HG03457 (cell line): ENCODE measurements at regions not wholly inside any gene's neighbourhood (a gene's known extent, or its start where the extent isn't known, plus 50 kb on each side); places are given as distances from the start of the nearest gene placed in this dataset.
"Not testable (repeated sequence)": the region's sequence is repeated elsewhere in the genome, so short reads cannot be mapped to it uniquely, and the experiment has no call there.

Source experiments
- ATAC-seq: cut with Tn5 transposase; IDR thresholded peaks from one replicate; pipeline ENCODE4 v1.9.1; 2021; ENCODE audit warnings: moderate number of reproducible peaks; ENCODE audit not compliant: unreplicated experiment

DNA sequence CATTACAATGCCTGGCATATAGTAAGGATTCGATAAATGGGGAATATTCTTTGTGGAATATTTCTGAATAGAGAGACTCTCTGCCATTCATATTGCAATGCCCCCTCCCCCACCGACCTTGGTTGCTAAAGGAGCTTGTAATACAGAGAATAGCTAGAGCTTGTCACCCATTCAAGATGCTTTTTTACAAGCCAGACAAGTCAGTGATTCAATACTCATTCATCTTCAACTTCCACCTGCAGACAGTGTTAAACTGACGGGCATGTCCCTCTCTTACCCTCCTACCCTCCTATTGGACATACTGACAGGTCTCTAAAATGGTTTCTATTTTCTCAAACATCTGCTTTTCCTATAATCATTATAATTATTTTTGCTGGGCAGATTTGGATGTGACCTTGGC, 257.4 kb downstream of the KCNJ2 start:
- no peak for ATAC-seq

DNA sequence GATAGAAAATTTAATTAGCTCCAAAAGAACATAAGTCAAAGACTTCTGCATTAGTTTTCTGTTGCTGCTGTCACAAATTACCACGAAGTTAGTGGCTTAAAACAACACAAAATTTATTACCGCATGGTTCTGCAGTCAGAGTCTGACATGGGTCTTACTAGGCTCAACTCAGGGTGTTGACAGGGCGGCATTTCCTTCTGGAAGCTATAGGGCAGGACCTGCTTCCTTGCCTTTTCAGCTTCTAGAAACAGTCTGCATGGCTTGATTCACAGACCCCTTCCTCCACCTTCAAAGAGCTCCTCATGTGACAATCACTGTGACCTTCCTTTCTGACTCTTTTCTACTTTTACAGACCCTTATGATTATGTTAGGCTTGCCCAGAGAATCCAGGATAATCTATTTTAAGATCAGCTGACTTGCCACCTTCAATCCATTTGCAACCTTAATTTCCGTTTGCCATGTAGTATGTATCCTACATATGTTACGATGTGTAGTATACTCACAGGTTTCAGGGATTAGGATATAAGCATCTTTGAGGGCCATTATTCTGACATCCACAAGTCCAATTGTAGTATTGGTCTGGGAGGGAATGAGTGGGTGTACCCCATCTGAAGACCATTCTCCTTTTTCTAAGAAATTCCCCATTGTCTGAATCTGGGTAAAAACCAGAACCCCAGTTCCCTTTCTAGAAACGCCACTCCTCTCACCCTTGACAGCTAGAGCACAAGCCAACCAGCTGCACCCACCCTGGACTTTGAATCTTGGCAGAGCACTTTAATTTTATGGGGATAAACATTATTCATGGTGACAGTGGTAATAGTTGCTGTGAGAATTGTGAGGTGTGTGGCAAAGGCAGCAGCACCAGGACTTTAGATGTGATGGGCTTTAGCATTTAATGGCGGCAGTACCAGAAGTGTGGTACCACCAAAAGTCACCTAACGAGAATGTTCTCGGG, 265.5 kb downstream of the KCNJ2 start:
- no peak for ATAC-seq

DNA sequence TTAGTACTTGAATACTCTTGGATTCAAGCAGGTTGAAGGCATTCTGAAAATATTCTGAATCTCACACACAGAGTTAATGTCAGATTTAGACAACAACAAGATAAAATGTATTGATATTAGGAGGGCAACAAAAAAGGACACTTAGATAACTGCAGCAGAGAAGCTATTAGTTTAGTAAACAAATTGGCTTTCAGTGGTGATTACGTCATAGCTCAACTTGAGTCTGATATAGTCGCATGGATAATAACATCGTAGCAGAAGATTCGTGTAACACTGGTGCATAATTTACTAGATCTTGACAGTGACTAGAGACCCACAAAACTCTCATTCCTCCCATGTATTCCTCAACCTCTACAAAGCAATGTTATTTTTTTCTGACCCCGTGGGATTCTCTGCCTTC, 268.3 kb downstream of the KCNJ2 start:
- ATAC-seq: no peak

DNA sequence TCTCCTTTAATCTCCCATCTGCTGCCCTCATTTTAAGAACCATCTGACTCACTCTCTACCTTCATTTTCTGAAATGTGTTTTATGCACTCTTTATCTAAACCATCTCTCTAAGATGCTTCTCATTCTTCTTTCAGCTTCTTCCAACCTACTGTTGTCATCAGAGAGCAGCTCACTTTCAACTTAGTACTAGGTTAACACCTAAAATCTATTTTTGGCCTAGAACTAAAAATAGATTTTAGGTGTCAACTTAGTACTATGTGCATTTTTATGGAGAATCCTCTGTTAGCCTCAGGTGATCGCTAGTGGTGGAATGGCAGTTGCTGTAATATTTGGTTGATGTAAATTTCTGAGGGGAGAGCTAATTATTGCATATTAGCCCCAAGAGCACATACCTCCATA, 277.1 kb downstream of the KCNJ2 start:
- ATAC-seq: no peak

DNA sequence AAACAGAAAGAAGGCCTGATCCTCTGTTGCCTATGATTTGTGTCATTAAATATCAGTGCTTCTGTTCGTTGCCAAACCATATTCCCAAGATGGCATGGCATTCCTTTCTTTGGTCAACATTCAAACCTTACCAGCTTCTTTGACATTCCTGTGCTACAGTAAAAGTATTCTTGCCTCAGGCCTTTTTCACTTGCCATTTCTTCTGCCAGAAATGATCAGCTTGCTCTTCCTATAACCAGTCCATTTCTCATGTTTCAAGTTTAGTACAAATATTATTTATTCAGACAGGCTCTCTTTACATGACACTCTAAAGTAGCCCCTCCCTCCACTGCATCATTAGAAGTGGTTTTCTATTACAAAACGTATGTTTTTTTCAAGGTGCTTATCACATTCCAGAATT, 278.3 kb downstream of the KCNJ2 start:
- ATAC-seq: no peak

DNA sequence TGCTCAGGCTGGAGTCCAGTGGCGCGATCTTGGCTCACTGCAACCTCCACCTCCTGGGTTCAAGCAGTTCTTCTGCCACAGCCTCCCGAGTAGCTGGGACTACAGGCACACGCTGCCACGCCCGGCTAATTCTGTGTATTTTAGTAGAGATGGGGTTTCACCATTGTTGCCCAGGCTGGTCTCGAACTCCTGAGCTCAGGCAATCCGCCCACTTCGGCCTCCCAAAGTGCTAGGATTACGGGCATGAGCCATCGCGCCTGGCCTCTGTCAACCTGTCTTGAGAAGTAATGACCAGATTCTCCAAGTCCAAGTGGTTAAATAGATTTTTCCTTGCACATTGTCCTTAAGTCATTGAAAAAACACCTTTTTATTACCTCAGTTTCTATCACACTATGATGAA, 283.7 kb downstream of the KCNJ2 start:
- not testable (repeated sequence) for ATAC-seq

DNA sequence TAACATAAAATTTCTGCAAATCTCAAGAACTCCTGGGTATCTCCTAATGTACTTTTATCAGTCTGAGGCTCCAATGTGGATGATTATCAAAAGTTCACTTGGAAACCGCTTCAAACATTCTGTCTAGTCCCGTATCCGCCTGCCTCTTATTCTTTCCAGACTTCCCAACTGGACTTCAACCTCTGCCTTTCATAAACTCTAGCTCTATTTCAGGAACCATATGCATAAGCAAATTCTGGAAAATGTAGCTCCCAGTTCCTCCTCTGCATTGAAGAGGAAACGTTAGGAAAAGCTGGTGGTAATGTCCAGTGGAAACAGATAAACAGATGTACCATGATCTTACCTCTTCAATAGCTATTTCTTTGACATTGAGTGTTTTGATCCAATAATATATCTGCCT, 285.0 kb downstream of the KCNJ2 start:
- no peak for ATAC-seq

DNA sequence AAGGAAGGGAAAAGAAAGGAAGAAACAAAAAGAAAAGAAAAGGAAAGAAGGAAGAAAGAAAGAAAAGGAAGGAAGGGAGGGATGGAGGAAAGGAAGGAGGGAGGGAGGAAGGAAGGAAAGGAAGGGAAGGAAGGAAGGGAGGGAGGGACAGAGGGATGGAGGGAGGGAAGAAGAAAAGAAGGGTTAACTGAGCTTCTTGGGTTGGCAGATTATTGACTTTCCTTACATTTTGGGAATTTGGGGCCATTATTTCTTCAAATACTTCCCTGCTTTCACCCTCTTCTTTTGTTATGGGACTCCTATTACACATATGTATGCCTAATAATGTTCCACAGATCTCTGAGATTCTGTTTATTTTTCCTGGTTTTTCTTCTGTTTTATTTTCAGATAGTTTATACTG, 285.6 kb downstream of the KCNJ2 start:
- ATAC-seq: no peak

DNA sequence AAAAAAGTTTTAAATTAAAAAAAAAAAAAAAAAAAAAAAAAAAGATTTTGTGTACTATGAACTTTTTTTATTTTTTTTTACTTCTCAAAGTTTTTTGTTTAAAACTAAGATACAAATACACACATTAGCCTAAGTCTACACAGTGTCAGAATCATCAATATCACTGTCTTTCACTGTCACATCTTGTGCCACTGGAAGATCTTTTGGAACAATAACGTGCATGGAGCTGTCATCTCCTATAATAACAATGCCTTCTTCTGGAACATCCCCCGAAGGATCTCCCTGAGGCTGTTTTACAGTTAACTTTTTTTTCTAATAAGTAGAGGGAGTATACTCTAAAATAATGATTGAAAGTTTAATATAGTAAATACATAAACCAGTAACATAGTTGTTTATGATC, 295.7 kb downstream of the KCNJ2 start:
- ATAC-seq: no peak

DNA sequence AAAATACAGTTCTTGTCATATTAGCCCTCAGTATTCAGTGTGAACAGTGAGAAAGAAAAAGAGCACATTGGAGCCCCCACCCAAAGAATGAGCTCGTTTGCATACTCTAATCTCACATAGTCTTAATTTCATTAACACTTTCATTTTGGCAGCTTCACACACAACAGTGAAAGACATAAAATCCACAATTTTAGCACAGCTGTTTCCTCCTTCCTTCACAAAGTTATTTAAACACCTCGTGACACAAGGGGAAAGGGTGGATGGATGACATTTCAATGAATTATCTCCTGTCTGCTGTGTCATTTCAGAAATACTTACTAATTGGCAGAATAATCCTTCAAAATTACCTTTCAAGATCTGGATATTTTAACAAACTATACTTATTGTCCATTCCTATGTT, 299.3 kb downstream of the KCNJ2 start:
- ATAC-seq: no peak

DNA sequence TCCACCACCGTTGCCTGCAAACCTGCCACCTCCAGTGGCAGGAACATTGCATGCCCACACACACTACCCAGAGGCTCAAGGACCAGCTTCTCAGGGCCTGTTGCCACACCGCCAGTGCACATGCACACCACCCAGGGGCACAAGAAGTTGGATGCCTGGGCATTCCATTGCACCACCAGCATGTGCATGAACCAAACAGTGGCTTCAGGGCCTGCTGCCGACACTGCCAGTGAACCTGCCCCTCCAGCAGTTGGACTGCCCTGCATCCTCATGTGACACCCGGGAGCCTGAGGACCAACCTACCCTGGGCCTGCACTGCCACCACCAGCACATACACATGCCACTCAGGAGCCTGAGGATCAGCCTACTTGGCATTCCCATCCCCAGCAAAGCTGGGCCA, 303.7 kb downstream of the KCNJ2 start:
- ATAC-seq: no peak

DNA sequence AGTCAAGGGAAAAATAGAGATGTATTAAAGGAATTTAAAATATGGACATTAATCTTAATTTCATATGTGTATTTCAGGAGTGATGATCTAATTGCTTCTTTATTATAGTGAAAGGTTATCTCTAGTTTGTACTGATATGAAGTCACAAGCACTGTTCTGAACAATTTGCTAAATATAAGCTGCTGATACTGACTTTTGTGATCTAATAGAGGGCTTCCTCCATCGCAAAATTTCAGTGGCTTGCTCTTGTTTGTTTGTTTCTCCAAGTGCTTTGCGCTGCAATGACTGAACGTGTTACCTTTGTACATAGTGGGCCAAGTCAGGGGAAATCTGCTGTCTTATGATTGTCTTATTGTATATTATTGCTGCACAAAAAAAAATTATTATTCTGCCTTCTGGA, 307.0 kb downstream of the KCNJ2 start:
- no peak for ATAC-seq

DNA sequence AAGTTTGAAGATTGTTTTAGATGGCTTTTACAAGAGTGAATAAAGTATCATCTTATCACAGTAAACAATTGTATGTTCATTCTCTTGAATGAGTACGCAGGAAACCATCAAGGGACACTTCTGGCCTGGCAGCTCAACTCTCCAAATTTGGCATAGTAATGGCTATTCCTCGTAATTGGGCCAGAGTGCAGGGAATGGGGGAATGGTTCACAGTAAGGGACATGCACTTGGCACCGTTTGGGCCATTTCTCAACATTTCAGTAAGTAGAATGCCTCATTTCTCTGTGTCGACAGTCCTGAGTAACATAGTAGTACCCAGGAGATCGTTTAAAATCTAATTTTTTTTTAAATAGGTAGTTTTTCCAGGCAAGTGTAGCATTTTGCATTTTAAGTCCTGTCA, 309.6 kb downstream of the KCNJ2 start:
- no peak for ATAC-seq

DNA sequence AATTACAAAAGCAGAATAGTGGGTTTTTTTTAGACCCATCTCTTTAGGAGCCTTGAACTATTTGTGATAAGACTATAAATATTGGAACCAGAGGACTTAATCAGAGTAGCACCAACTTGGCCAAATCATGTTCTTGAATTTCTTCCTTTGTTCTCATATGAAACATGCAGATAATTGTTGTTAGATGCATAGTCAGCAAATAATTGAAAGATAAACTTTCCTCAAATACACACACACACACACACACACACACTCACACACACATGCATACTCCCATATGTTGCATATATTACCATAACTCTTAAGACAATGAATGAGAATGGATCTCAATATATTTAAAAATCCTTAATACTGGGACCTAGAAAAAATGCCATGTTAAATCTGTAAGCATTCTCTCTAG, 310.4 kb downstream of the KCNJ2 start:
- ATAC-seq: no peak

DNA sequence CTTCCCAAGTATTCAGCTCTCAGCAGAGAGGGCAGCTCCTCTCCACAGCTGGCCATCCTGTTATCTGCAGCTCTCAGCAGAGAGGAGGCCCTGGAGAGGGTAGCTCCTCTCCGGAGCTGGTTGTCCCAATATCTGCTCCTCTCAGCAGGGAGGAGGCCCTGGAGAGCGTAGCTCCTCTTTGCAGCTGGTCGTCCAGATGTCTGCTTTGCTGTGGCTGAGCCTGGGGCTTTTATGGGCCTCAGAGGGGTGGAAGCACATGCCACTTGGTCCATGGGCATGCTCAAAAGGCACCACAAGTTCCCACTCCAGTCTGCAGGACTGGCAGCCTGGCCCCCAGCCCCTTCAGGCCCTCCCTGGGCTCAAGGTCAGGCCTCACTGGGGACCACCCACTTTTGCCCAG, 314.3 kb downstream of the KCNJ2 start:
- ATAC-seq: no peak

DNA sequence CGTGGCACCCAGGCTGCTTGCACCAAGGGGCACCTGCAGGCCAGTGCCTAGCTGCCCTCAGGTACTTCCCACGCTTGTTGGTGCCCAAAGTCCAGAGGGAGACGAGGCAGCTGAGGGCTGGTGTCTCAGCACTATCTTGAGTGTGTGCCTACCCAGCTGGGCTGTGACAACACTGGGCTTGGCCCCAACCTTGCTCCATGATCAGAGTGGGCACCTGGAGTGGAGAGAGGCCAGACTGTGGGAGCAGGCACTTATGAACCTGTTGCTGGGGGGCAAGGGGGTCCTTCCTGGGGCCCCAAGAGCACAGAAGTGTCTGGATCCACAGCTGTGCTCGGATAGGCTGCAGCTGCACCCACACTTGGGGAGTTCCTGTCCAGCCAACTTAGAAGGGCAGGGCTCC, 314.7 kb downstream of the KCNJ2 start:
- no peak for ATAC-seq

DNA sequence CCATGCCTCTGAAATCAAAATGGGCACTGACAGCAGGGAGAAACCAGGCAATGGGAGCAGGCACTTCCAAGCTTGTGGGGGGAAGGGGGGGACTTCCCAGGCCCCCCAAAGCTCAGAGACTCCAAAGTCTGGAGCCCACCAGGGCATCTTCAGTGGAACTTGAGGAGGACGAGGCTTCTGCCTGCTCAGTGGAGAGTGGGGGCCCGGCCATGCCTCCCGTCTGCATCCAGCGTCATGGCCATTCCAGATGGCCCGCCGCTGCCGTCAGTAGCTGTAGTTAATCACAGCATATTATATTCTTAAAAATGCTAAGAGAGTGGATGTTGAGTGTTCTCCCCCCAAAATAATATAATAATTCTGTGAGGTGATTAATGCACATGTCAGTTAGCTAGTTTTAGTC, 315.2 kb downstream of the KCNJ2 start:
- no peak for ATAC-seq

DNA sequence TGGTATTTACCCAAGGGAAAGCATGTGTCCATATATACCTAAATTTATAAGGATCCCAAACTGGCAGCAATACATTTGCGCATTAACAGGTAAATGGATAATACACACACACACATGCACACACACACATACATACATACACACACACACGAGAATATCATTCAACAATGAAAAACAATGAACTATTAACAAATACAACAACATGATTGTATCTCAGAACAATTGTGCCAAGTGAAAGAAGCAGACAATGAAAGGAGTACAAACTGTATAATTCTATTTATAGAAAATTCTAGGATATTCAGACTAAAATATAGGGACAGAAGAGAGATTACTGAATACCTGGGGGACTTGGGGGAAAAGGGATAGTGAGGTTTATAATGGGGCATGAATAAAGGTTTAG, 323.0 kb downstream of the KCNJ2 start:
- ATAC-seq: no peak

DNA sequence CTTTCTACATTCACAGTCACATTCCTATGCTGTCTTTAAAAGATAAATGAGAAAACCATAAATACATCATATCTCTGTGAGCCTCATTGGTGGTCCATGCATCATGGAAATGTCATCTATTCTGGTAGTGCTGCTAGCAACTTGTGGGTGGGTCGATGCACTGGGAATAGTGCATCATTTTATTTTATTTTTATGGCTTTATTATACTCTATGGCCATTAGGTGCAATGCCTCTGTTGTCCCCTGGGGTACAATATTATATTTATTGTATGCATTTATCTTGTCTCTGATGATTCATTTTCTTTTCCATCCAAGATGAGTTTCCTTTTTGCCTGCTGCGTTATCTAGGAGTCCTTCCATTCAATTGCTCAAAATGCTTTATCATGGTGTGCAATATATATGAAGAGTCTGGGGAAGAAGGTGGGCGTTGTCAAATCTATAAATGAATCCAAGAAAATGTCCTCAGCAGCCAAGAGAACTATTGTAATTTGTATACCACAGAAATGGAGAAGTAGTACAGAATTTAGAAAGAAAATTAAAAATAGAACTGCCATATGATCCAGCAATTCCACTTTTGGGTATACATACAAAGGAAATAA, 324.0 kb downstream of the KCNJ2 start:
- no peak for ATAC-seq

DNA sequence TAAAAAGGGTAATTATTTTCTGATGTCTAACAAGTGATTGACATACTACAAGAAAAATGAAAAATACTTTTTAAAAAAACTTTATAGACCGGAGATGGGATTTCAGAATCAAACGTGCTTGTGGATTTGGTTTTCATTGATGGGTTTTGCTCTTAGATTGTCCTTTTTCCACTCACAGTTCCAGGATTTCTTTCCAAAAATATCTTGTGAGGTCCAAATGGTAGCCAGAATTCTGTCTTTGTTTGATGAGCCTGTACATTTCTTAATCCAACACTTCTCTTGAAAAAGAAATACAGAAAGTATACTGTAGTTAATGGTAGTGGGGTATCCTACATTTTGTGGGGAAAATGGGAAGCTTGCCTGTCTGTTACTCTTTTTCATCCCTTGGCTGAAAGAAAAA, 329.3 kb downstream of the KCNJ2 start:
- ATAC-seq: no peak

DNA sequence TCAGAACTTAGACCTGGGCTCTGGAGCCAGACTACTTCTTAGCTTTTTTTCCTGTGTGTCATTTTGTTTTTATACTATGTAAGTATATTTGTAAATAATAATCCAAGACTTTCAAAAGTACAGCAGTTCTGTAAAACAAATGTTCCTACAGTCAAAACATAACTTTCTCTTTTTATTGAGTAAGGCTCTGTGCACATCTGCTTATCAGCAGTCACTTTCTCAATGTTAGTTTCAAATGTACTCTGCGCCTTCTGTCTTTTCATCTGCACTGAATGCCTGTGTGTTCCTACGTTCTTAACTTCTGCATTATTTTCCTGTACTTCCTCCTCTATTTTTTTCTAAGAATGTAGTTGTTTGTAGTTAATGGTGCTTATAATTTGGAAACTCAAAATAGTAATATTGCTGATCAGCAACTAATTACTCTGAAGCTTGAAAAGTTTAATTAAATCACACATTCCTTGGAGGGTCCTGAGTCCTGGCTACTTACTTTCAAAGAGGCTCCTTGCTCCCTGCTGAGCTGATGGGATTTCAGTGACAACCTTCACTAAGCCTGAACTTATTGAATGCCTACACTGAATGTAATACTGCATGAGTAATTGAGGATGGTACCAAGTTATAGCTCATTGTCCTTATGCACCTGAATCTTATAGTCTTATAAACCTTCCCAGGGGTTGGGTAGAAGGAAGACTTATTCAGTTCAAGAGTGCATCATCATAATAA, 329.9 kb downstream of the KCNJ2 start:
- no peak for ATAC-seq

DNA sequence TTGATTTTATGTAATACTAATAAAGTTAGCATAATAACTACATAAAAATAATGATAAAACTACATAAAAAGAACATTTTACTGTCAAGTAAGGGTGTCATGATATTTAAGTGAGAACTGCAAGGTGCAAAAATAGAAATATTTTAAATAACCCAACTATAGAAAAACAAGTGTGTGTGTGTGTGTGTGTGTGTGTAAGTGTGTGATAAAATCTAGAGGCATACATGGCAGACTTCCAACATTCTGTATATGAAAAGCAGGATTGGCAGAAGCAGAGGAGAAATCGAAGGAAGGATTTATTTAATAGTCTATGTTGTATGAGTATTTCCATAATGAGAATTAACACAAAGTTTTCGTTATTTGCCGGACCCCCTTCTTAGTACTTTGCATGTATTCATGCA, 334.1 kb downstream of the KCNJ2 start:
- ATAC-seq: no peak
